NCI-H748 treated with DMSO at 0.1 percent for 48 hours (cell line): ENCODE measurements at regions not wholly inside any gene's neighbourhood (a gene's known extent, or its start where the extent isn't known, plus 50 kb on each side); places are given as distances from the start of the nearest gene placed in this dataset.

Experiments used
- DNase-seq: peaks from one replicate; lab custom pipeline; 2025; lab: John Stamatoyannopoulos, UW

- DNase-seq, result no peak
These were observed 342.4 kb downstream of the AKAIN1 start for GRCh38 chr18:4854671-4855070.

- DNase-seq, result no peak
These were observed 345.6 kb downstream of the AKAIN1 start for GRCh38 chr18:4851301-4851976.

- DNase-seq, result no peak
These were observed 350.0 kb downstream of the AKAIN1 start for GRCh38 chr18:4847056-4847455.

- DNase-seq, result no peak
These were observed 352.7 kb downstream of the AKAIN1 start for GRCh38 chr18:4844320-4844719.

- no peak for DNase-seq
These were observed 353.3 kb downstream of the AKAIN1 start for GRCh38 chr18:4843771-4844170.

- DNase-seq, result no peak
These were observed 354.3 kb downstream of the AKAIN1 start for GRCh38 chr18:4842751-4843150.

- no peak for DNase-seq
These were observed 354.8 kb downstream of the AKAIN1 start for GRCh38 chr18:4842287-4842686.

GRCh38 chr18:4839639-4840038 lies 357.4 kb downstream of the AKAIN1 start:
- DNase-seq, result no peak

- no peak for DNase-seq
These were observed 360.9 kb downstream of the AKAIN1 start for GRCh38 chr18:4836141-4836540.

GRCh38 chr18:4831791-4832375 lies 365.2 kb downstream of the AKAIN1 start:
- no peak for DNase-seq

GRCh38 chr18:4831127-4831526 lies 365.9 kb downstream of the AKAIN1 start:
- DNase-seq, result no peak

- no peak for DNase-seq
These were observed 368.0 kb upstream of the DLGAP1 start for GRCh38 chr18:4823091-4823490.

- no peak for DNase-seq
These were observed 366.7 kb upstream of the DLGAP1 start for GRCh38 chr18:4821801-4822200.

GRCh38 chr18:4817665-4818064 lies 362.6 kb upstream of the DLGAP1 start:
- DNase-seq, result no peak

- DNase-seq, result no peak
These were observed 358.6 kb upstream of the DLGAP1 start for GRCh38 chr18:4813708-4814107.

- no peak for DNase-seq
These were observed 353.8 kb upstream of the DLGAP1 start for GRCh38 chr18:4808891-4809290.

GRCh38 chr18:4807604-4808293 lies 352.6 kb upstream of the DLGAP1 start:
- DNase-seq, result no peak

GRCh38 chr18:4806331-4806730 lies 351.2 kb upstream of the DLGAP1 start:
- no peak for DNase-seq

- DNase-seq, result no peak
These were observed 347.2 kb upstream of the DLGAP1 start for GRCh38 chr18:4802296-4802695.

GRCh38 chr18:4801151-4801550 lies 346.0 kb upstream of the DLGAP1 start:
- no peak for DNase-seq

GRCh38 chr18:4797002-4797685 lies 342.0 kb upstream of the DLGAP1 start:
- no peak for DNase-seq

GRCh38 chr18:4789506-4789905 lies 334.4 kb upstream of the DLGAP1 start:
- DNase-seq, result no peak

GRCh38 chr18:4781873-4782272 lies 326.8 kb upstream of the DLGAP1 start:
- DNase-seq, result no peak
